ENCODE measurements at regions not wholly inside any gene's neighbourhood (a gene's known extent, or its start where the extent isn't known, plus 50 kb on each side); places are given as distances from the start of the nearest gene placed in this dataset.

DNA sequence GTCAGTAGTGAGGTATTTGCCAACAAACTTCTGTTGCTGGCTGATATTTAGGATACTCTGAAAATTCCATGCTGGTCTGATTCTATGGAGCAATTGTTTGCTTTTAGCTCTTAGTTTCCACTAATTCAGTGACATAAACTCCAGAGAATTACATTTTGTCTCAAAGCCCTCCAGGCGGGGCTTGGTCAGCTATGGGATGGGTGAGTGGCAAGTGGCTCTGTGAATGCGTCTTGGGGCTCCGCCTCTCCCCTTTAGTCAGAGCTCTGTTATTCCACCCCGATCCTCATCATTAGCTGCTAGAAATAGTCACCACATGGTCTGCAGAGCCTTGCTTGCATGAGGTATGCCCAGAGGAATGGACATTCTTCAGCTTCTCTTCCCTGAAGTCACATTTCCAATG, 540.6 kb downstream of the QKI start:
- DNase-seq (ENCODE audit: extremely low read depth in 1 of 11, low read depth in 9 of 11, low spot score in 4 of 11): no peak

DNA sequence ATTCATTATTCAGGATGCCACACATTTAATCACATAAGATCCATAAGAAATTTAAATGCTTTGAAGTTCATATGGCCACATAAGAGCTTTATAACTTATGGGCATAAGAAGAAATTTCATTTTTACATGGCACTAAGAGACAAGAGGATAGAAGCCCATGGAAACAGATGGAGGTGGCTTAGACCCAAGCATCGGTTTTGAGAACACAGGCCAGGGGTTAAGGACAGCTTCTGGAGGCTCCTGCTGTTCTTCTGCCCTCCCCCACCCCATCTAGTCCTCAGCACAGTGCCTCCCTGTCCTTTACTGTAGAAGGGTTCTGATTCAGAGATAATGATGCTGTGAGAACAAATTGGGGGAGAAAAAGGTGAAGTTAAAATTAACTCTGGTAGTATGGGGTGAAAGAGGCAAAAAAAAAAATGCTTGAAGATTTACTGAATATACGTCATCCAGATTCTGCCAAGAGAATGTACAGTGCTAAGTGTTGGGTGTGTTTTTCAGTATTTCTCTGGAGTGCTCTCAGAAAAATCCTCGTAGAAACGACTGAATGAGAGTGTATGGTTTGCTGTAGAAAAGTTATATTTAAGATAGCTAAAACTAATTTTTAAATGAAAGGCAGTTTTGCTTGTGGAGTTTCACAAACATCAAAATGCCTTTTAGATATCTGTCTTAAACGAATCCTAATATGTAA, 539.7 kb downstream of the QKI start:
- no peak for DNase-seq (ENCODE audit: extremely low read depth in 1 of 11, low read depth in 9 of 11, low spot score in 4 of 11)

DNA sequence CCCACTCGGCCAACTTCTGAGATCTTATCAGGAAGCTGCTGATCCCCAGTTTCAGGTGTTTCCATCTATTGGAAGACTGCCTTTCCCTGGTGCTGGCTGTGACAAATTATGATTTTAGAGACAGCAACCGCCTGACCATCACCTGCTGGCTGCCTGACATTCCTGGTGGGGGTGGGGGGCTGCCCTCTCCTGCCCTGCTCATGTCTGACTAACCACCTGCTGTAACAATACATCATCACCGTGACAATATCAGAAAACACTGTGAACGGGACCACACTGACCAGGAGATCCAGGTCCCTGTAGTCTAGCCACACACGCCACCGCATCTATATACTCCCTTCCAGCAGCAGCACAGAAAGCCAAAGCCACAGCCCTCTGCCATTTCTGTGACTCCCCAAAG, 537.5 kb downstream of the QKI start:
- no peak for DNase-seq (ENCODE audit: extremely low read depth in 1 of 11, low read depth in 9 of 11, low spot score in 4 of 11)

DNA sequence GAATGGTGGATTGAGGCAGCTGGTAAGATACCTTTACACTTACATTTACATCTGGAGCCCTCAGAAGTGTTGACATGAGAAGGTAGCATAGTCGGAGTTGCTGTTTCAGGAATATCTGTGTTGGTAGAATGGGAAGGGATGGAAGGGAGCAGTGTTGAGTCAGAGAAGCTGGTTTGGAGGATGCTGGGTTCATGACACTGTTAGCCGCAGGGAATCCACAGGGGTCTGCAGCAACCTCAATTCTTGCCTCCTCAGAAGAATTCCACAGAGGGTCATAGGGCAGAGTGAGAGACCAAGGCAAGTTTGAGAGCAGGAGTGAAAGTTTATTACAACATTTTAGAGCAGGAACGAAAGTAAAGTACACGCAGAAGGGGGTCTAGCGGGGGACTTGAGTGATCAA, 536.8 kb downstream of the QKI start:
- no peak for DNase-seq (ENCODE audit: extremely low read depth in 1 of 11, low read depth in 9 of 11, low spot score in 4 of 11)

DNA sequence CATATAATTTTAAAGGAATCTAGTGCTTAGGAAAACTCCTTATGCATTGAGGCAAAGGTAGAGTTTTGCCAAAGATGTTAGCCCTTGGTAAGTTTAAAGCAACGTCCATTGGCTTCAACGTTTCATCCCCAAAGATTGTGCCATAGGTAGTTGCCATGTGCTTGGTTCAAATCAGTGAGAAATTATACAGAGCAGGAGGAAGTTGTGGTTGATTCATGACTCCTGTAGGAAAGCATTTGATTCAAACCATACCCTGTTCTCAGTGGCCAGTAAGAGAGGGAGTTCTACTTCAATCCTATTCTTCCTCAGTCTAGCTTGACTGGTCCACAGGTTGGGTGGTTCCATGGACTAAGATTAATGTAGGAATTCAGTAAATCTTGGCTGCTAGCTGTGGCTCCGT, 535.6 kb downstream of the QKI start:
- DNase-seq (ENCODE audit: extremely low read depth in 1 of 11, low read depth in 9 of 11, low spot score in 4 of 11): no peak

DNA sequence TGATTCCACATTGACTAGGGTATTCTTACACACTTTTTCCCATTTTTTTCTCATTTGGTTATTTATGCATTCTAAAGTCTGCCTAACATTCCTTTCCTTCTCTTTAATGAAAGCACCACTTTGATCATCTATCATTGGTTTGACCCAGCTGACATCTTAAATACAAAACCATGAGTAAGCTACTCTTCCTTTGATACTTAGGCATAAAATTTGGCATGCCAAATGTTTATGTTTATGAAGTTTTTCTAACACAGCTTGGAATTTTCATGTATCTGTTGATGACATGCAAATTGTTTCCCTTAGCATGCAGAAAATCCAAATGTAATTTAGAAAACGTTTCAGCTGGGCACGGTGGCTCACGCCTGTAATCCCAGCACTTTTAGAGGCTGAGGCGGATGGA, 534.9 kb downstream of the QKI start:
- DNase-seq (ENCODE audit: extremely low read depth in 1 of 11, low read depth in 9 of 11, low spot score in 4 of 11): no peak

DNA sequence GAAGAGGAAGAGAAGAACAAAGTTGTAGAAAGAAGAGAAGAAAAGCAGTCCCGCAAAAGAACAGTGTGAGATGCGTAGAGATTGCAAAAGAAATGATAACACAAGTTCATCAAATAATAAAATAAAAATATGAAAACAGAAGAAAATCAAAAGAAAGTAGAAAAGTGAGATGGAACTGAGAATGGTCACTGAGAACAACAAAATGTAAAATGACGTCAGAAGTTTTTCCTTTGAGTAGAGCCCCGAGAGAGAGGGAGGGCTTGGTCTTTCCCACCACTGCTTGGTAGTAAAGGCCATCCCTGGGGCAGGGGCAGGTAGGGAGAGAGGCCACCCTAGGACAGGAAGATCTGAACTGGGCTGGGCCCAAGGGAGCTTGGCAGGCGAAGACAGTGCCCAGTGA, 533.7 kb downstream of the QKI start:
- DNase-seq (ENCODE audit: extremely low read depth in 1 of 11, low read depth in 9 of 11, low spot score in 4 of 11): no peak

DNA sequence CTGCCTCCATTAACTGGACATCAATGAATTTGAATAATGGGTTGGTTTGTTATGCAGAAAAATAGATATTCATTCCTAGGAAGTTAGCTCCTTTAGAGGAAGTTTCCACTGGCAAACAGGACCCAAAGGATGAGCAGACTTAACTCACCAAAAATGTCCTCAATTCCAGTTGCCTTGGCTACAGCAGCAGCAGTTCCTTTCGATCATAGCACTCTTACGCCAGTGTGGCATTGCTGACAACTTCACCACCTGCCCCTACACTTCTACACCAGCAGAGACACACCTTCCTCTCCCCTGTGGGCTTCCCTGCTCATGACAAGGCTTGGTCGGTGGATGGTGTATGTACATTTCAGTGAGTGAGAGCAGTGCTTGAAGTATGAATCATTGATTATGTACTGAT, 532.8 kb downstream of the QKI start:
- no peak for DNase-seq (ENCODE audit: extremely low read depth in 1 of 11, low read depth in 9 of 11, low spot score in 4 of 11)

DNA sequence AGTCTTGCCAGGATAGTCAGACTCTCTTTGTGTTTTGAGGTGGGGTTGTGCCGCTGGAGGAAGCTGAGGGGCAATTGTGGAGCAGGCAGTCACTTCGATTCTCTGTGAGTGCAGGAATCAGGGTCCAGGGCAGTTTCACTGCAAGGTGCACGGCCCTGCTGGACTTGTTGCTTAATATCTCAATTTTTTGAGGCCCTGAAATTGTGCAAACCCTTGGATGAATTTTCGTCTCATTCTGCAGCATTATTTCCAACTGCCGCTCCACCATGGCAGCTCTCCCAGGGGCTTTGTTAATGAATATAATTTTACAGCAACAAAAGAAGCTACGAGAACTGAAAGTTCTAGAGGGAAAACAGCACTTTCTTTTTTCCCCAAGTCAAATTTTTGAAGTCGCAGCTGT, 531.9 kb downstream of the QKI start:
- DNase-seq (ENCODE audit: extremely low read depth in 1 of 11, low read depth in 9 of 11, low spot score in 4 of 11): no peak

DNA sequence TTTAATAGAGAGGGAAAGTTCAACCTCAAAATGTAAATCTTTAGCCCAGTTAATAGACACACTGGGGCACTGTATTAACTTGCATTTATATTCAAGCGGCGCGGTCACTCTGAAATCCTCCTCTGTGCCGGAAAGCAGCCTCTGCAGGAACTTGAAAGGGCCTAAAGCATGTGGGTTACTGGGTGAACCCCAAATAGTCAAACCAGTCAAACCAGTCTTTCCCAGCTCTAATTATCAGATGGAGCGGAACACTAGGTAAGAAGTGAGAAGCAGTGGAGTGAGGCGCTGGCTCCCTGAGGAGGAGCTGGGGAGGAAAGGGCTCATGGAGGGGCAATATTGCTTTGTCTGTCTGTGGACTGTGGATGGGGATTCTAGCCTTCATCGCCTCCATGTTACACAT, 531.3 kb downstream of the QKI start:
- DNase-seq (ENCODE audit: extremely low read depth in 1 of 11, low read depth in 9 of 11, low spot score in 4 of 11): peak in 5 of 11 donors; percentile 33 to 76 (median 65)

DNA sequence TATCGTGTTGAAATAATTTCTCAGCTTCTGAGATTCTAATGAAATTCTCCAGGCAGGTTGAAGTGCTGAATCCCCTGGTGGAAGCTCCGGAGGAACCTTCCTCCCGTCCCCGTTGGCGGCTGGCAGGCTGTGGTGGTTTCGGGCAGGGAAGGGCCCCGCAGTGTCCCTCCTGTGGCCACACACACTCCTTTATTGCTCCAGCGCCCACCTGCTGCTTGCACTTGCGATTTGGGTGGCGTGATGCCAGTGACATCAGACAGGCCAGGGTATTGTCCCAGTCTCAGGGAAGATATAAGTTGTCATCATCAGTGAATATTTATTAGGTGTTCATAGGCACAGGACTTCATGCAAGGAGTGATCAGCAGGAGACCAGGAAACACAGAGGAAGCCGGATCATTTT, 530.4 kb downstream of the QKI start:
- DNase-seq (ENCODE audit: extremely low read depth in 1 of 11, low read depth in 9 of 11, low spot score in 4 of 11): no peak

DNA sequence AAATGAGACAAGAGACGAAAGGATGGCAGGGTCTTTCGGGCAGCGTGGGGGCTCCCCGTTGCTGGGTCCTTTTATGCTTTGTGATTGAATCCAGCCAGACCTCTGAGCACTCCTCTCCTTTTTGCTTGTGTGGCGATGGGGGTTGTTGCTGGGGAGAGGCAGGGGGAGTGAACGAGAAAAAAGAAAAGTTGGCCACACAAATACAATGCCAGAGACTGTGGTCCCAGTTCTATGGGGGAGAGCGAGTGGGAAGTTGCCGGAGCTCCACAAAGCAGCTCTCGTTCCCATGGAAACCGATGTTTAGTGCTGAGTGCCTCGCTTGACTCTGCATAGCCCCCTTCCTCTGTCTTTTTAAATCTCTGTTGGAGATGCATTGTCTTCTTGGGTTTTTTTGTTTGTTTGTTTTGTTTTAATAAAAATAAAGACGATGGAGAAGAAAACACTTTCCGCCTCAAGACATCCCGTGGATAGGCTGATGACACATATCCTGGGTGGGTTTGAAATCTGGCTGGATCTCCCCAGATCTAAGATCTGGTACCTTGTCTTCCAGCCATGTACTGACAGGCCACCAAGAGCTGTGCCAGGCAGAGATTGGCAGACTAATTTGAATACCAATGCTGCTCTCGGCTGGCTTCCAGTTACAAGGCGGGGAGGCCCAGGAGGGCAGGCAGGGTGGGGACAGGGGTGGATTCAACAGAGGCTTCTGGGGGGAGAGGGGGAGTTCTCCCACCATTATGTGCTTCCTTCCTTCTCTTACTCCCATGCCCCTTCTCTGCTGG, 529.3 kb downstream of the QKI start:
- peak in 9 of 11 donors; percentile 56 to 83 (median 72) for DNase-seq (ENCODE audit: extremely low read depth in 1 of 11, low read depth in 9 of 11, low spot score in 4 of 11)

DNA sequence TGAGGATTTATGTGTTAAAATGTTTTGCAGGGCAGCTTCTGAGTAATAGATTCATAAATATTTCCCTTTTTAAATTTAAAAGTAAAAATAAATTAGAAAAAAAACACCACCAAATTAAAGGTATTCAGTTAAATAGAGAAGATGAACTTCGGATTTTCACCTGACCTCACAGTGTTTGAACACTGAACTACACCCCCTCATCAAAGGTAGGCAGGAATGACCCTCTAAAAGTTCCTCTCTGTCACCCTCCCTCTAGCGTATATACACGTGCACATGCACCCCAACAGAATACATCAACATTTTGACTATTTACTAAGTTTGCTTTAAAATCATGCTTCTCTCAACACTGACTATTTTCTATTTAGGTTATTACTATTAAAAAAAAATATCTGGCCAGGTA, 528.3 kb downstream of the QKI start:
- no peak for DNase-seq (ENCODE audit: extremely low read depth in 1 of 11, low read depth in 9 of 11, low spot score in 4 of 11)

DNA sequence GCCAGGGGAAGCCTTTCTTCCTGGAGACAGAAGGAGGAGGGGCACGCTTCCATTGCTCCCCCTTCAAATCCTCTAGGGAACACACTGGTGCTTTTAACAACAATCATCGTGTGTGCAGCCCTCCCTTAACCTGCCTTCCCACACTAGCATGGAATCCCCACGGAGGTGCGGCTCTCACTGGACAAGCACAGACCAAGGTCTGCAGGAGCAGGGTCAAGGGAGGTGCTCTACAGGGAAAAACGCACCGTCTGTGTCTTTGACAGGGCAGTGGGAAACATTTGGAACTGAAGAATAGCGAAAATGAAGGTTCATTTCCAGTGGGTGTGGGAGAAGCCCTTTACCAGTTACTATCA, 527.1 kb downstream of the QKI start:
- no peak for DNase-seq (ENCODE audit: extremely low read depth in 1 of 11, low read depth in 9 of 11, low spot score in 4 of 11)

DNA sequence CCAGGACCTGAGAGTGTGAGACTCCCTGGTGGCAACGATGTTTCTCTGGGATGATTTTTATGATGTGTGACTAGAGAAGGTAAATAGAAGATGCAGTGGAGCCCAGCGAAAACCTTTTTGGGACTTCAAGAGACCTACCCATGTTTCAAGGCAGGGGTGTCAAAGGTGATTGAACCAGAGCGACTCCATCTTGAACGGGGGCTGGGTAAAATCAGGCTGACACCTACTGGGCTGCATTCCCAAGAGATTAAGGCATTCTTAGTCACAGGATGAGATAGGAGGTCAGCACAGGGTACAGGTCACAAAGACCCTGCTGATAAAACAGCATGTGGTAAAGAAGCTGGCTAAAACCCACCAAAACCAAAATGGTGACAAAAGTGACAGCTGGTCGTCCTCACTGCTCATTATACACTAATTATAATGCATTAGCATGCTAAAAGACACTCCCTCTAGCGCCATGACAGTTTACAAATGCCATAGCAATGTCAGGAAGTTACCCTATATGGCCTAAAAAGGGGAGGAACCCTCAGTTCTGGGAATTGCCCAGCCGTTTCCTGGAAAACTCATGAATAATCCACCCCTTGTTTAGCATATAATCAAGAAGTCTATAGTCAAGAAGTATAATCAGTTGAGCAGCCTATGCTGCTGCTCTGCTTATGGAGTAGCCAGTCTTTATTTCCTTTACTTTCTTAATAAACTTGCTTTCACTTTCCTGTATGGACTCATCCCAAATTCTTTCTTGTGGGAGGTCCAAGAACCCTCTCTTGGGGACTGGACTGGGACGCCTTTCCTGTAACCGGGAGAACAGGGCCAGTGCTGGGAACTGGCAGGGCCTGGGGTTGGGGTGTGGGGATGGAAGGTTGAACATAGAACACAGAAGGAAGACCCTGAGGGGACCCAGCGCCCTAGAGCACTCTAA, 526.4 kb downstream of the QKI start:
- DNase-seq (ENCODE audit: extremely low read depth in 1 of 11, low read depth in 9 of 11, low spot score in 4 of 11): no peak

DNA sequence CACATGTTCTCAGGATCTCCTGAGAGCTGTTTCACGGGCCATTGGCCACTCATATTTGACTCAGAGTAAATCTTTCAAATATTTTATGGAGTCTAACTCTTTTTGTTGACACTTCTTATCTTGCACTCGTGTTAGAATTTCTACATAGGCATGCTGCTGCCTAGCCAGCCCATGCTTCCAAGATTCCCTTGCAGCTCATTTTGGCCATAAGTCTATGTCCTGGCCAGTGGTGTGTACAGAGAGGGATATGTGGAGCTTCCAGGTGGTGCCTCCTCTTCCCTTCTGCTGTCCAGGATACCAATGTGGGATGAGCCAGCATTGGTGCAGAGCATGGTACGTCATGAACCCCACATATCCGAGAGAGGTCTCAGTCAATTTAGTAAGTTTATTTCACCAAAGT, 522.6 kb downstream of the QKI start:
- no peak for DNase-seq (ENCODE audit: extremely low read depth in 1 of 11, low read depth in 9 of 11, low spot score in 4 of 11)

DNA sequence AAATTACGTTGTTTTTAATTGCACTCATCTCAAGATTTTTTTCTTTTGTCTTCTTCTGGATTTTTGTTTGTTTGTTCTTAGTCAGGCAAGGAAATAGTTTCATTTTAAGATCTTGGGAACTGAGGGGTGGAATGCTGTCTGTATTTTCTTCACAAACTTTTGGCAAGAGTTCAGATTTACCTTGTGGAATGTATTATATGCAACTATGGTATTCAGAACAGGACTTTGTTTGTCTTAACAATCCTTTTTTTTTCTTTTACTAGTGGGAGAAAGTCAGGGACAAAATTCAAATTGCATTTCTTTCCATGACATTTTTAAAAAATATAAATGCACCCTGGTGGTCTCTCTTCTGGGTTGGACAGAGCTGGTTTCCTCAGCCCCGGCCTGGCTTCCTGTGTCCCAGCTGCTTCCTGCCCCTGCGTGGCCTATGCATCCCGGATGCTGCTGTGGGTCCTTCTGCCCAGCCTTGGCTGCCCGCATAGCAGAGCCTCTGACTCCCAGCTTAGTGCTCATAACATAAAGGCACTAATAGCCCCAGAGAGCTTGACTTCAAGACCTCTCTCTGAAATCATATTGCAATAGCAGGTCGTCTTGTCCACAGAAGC, 520.7 kb downstream of the QKI start:
- no peak for DNase-seq (ENCODE audit: extremely low read depth in 1 of 11, low read depth in 9 of 11, low spot score in 4 of 11)

DNA sequence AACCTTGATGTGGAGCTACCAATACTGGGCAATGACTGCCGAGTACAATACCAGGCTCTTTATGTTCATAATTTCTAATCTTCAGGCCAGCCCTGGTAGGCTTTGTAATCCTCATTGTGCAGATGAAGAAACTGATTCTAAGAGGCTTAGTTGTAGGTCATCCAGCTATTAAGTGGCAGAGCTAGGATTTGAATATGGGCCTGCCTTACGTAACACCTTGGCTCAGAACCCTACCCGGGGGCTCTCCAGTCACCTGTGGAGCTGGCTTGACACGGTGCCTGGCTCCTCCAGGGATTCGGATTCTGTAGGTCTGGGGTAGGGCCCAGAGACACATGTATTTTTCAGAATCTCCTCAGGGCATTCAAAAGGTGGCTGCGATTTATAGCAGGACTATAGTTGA, 515.5 kb downstream of the QKI start:
- no peak for DNase-seq (ENCODE audit: extremely low read depth in 1 of 11, low read depth in 9 of 11, low spot score in 4 of 11)

DNA sequence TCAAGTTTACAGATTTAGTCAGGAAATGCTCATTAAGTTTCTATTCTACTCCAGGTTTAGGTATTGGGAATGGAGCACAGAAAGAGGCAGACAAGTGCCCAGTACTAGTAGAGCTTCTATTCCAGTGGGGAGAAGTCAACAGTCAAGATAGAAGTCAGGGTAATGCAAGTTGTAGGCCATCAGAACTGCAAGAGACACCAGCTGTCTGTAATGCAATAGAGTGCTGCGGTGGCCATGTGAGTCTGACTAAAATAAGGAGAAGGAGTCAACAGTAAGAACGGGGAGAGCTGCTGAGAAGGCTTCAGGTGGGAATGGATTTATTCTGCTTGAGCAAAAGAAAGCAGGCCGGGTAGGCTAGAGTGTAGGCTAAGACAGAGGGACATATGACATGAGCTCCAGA, 515.0 kb downstream of the QKI start:
- DNase-seq (ENCODE audit: extremely low read depth in 1 of 11, low read depth in 9 of 11, low spot score in 4 of 11): no peak

DNA sequence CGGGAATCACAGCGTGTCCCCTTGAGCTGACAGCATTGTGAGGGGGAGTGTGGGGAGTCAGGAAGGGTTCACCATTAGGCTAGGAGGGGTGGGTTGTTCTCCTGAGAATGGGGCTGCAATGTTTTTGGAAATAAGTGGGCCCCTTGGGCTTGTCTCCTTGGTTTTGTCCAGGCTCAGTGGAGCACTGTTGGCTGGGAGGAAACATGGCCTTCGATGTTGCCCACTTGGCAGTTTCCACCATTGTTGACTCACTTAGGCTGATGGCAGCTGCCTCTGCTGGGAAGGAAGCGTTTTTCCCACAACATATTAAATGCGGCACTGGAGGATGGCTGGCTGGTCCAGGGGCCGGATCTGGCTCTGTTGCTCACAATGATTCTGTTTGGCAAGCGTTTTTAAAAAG, 512.1 kb downstream of the QKI start:
- no peak for DNase-seq (ENCODE audit: extremely low read depth in 1 of 11, low read depth in 9 of 11, low spot score in 4 of 11)

All from renal cortex interstitium (tissue), 11 donors.